HUES48 (cell line): ENCODE measurements at regions not wholly inside any gene's neighbourhood (a gene's known extent, or its start where the extent isn't known, plus 50 kb on each side); places are given as distances from the start of the nearest gene placed in this dataset.

Source experiments
- H3K27ac ChIP-seq: one replicate; pipeline ENCODE4 v1.7.0; 2013; ENCODE audit warnings: low read depth, low read length, inconsistent platforms
- H3K27me3 ChIP-seq: 2 replicates; pipeline ENCODE4 v1.6.1; 2013; ENCODE audit warnings: mild to moderate bottlenecking, low read length; ENCODE audit not compliant: control insufficient read depth, insufficient read depth
- H3K36me3 ChIP-seq: 2 replicates; pipeline ENCODE4 v1.6.1; 2013; ENCODE audit warnings: low read length; ENCODE audit not compliant: control insufficient read depth, insufficient read depth
- H3K4me1 ChIP-seq: 2 replicates; pipeline ENCODE4 v1.6.1; 2013; ENCODE audit warnings: mild to moderate bottlenecking, low read length; ENCODE audit not compliant: control insufficient read depth, insufficient read depth
- H3K4me3 ChIP-seq: 2 replicates; pipeline ENCODE4 v1.5.1; 2013; ENCODE audit warnings: mild to moderate bottlenecking, low read depth, low read length
- H3K9ac ChIP-seq: 2 replicates; pipeline ENCODE4 v1.6.1; 2013; ENCODE audit warnings: mild to moderate bottlenecking, low read depth, low read length, moderate library complexity
- H3K9me3 ChIP-seq: 2 replicates; pipeline ENCODE4 v1.6.1; 2013; ENCODE audit warnings: low read length; ENCODE audit not compliant: control insufficient read depth, insufficient read depth

DNA sequence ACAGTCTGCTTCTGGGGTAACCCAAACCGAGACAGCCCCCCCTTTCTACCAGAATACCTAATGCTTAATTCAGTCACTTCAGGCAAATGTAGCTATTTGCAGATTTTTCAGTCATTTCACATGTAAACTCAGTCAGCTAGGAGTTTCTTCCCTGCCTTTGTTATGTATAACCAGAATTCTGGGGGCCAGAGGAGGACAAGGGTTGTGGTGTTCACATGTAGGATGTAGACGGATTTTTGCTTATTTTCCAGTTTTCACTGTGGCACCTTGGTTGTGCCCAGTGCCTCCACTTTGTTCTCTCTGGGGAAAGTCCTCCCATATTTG, 51.1 kb downstream of the PROKR2 start:
- Histone ChIP-seq H3K27ac (no peak overlapping the region), H3K27me3 (no peaks in the 10 kb centered on the region), H3K36me3 (no peaks in the 10 kb centered on the region), H3K4me3 (peak overlapping the region; percentile 0; the same call in 1 of the 2 replicates), H3K4me1 (peaks cover 31% of the 10 kb centered on the region), H3K9me3 (no peaks in the 10 kb centered on the region), H3K9ac (no peak overlapping the region)

DNA sequence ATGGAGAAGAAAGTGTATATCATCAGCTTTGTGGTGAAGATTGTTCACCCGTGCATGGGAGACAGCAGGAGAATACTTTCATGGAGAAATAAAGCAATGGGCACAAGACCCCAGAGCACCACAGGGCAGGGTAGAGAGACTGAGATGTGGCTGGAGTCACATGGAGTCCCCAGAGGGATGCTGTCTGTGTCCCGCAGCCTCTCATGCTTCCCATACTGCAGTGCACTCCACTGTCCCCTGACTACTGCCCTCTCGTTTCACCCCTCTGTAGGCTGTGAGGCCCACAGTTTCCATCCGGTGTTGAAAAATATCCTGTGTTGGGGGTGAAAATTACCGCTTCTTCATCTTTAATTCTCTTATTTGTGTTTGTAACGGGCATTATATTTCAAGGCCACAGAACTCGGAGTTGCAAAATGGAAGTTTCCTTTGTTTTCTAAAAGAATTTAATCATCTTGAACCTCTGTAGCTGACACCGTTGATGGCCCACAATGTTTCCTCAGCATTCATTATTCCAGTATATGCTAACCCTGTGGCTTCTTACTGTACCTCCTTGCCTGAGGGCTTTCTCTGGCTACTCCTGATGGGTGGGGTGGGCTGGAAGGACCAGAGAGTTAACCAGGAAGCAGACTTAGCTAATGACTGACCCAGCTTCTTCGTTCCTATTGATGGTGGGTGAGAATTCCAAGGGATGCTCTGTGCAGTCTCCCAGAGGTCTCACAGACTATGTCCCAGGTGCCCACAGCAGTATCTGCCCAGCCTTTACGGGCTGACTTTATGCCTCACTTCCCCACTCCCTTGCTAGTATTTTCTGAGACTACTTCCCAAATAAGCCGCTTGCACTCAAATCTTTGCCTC, 51.7 kb downstream of the PROKR2 start:
- H3K36me3 ChIP-seq, result no peaks in the 10 kb centered on the region
- no peak overlapping the region for H3K9ac ChIP-seq
- peaks cover 25% of the 10 kb centered on the region for H3K4me1 ChIP-seq
- no peaks in the 10 kb centered on the region for H3K27me3 ChIP-seq
- peak overlapping the region; percentile 0; the same call in 1 of the 2 replicates for H3K4me3 ChIP-seq
- peak overlapping the region; percentile 15 for H3K27ac ChIP-seq
- H3K9me3 ChIP-seq, result no peaks in the 10 kb centered on the region

GRCh38 chr20:5261763-5262162, 55.0 kb downstream of the PROKR2 start:
- H3K4me1 ChIP-seq, result peaks cover 25% of the 10 kb centered on the region
- H3K9ac ChIP-seq, result no peak overlapping the region
- no peak overlapping the region for H3K4me3 ChIP-seq
- H3K27me3 ChIP-seq, result no peaks in the 10 kb centered on the region
- no peak overlapping the region for H3K27ac ChIP-seq
- no peaks in the 10 kb centered on the region for H3K9me3 ChIP-seq
- H3K36me3 ChIP-seq, result no peaks in the 10 kb centered on the region

GRCh38 chr20:5260889-5261288, 55.9 kb downstream of the PROKR2 start:
- no peak overlapping the region for H3K27ac ChIP-seq
- H3K36me3 ChIP-seq, result no peaks in the 10 kb centered on the region
- no peaks in the 10 kb centered on the region for H3K9me3 ChIP-seq
- peaks cover 18% of the 10 kb centered on the region for H3K4me1 ChIP-seq
- no peak overlapping the region for H3K4me3 ChIP-seq
- H3K27me3 ChIP-seq, result no peaks in the 10 kb centered on the region
- no peak overlapping the region for H3K9ac ChIP-seq
